ENCODE measurements at regions not wholly inside any gene's neighbourhood (a gene's known extent, or its start where the extent isn't known, plus 50 kb on each side); places are given as distances from the start of the nearest gene placed in this dataset.

DNA sequence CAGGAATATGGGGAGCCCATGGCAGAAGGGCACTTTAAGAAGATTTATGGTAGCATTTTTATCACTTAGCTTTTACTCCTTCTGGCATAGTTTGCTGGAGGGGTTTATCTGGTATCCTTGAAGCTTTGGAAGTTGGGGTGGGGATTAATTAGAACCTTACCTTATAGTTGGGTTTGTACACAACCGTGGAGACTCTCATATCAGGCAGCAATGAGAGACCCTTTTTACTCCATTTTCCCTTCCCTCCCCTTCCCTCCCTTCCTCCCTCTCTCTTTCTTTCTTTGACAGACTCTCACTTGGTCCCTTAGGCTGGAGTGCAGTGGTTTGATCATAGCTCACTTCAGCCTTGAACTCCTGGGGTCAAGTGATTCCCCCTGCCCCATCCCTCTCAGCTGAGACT lies 465.8 kb upstream of the PODXL start:
- intact Hi-C loops (cut with DNase I), result loop anchor here (5.0 kb wide), 2 partner anchors 45 to 75 kb away; no protein-coding TSS in a partner anchor
- H3K9me3 ChIP-seq, result no peaks in the 10 kb centered on the region
- no peaks in the 10 kb centered on the region for H3K27me3 ChIP-seq
- no peak overlapping the region for H3K27ac ChIP-seq
- no peak overlapping the region for H3K4me3 ChIP-seq
- DNase-seq (ENCODE audit: low spot score in 2 of 2), result no peak
- H3K36me3 ChIP-seq, result no peaks in the 10 kb centered on the region
- H3K4me1 ChIP-seq, result peaks cover 0 to 6% of the 10 kb centered on the region in 2 donors
- TF ChIP-seq, protein P1, sequence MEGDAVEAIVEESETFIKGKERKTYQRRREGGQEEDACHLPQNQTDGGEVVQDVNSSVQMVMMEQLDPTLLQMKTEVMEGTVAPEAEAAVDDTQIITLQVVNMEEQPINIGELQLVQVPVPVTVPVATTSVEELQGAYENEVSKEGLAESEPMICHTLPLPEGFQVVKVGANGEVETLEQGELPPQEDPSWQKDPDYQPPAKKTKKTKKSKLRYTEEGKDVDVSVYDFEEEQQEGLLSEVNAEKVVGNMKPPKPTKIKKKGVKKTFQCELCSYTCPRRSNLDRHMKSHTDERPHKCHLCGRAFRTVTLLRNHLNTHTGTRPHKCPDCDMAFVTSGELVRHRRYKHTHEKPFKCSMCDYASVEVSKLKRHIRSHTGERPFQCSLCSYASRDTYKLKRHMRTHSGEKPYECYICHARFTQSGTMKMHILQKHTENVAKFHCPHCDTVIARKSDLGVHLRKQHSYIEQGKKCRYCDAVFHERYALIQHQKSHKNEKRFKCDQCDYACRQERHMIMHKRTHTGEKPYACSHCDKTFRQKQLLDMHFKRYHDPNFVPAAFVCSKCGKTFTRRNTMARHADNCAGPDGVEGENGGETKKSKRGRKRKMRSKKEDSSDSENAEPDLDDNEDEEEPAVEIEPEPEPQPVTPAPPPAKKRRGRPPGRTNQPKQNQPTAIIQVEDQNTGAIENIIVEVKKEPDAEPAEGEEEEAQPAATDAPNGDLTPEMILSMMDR (IDR thresholded peaks at IDR 0.05), result no peak

DNA sequence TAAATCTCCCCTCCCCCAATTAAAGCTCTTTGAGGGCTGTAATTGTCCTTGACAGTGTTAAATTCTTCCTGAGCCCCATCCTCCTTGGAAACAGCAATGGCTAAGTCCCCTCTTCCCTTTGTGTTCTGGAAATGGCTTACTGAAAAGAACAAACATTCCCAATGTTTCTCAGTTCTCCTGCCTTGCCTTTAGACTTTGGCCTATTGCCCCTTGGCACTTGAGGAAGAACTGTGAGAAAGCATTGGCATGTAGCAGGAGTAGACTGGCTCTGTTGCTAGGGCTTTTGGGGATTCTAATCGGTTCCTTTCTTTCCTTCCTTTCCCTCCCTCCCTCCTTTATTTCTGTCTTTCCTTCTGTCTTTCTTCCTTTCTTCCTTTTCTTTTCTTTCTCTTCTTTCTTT lies 463.3 kb upstream of the PODXL start:
- peaks cover 0 to 5% of the 10 kb centered on the region in 2 donors for H3K9me3 ChIP-seq
- H3K36me3 ChIP-seq, result no peaks in the 10 kb centered on the region
- no peak overlapping the region for H3K4me3 ChIP-seq
- TF ChIP-seq, protein P1 (IDR thresholded peaks at IDR 0.05), result no peak
- peak overlapping the region; percentile 12 to 54 for H3K27ac ChIP-seq
- intact Hi-C loops (cut with DNase I), result loop anchor here (5.0 kb wide), 2 partner anchors 48 to 72 kb away; no protein-coding TSS in a partner anchor
- DNase-seq (ENCODE audit: low spot score in 2 of 2), result no peak
- H3K4me1 ChIP-seq, result peaks cover 0 to 6% of the 10 kb centered on the region in 2 donors
- no peaks in the 10 kb centered on the region for H3K27me3 ChIP-seq

DNA sequence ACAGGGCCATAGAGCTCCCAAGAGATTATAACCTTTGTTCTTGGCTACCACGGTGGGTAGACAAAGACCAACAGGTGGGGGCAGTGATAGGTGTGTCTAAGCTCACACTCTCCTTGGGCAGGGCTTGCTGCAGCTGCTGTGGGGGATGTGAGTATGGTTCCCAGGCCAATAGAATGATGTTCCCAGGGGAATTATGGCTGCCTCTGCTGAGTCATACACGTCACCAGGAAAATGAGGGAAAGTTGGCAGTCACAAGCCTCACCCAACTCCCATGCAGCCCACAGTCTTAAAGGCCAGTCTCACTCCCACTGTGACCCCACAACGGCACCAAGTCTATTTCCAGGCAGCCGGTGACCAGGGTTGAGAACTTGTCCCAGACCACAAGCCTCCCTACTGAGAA lies 453.4 kb upstream of the PODXL start:
- H3K27me3 ChIP-seq, result no peaks in the 10 kb centered on the region
- no peaks in the 10 kb centered on the region for H3K4me1 ChIP-seq
- intact Hi-C loops (cut with DNase I), result no loop called here
- DNase-seq (ENCODE audit: low spot score in 2 of 2), result no peak
- H3K9me3 ChIP-seq, result peaks cover 0 to 21% of the 10 kb centered on the region in 2 donors
- H3K36me3 ChIP-seq, result no peaks in the 10 kb centered on the region
- H3K4me3 ChIP-seq, result no peak overlapping the region
- TF ChIP-seq, protein P1 (IDR thresholded peaks at IDR 0.05), result no peak
- no peak overlapping the region for H3K27ac ChIP-seq

DNA sequence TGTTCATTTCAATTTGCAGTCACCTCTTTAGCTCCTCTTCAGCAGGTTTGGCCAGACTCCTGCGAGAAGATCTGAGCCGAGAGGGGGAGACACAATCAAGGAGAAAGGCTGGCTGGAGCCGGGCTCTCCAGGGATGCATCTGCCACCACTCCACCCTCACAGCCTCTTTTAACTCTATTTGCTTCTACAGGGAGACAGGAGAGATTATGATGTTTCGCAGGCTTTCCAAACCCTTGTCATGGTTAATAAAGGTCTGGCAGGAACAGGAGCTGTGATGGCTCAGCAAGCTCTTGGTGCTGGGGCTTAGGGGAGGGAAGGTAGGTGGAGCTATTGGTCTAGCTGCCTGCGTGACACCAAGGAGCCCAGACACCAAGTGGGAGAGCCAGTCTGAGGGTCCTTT lies 448.1 kb upstream of the PODXL start:
- intact Hi-C loops (cut with DNase I), result no loop called here
- H3K4me1 ChIP-seq, result no peaks in the 10 kb centered on the region
- H3K4me3 ChIP-seq, result no peak overlapping the region
- no peak overlapping the region for H3K27ac ChIP-seq
- TF ChIP-seq, protein P1 (IDR thresholded peaks at IDR 0.05), result peak in 1 of 3 experiments; percentile 28
- no peak for DNase-seq (ENCODE audit: low spot score in 2 of 2)
- no peaks in the 10 kb centered on the region for H3K36me3 ChIP-seq
- H3K9me3 ChIP-seq, result peaks cover 0 to 5% of the 10 kb centered on the region in 2 donors
- H3K27me3 ChIP-seq, result no peaks in the 10 kb centered on the region

DNA sequence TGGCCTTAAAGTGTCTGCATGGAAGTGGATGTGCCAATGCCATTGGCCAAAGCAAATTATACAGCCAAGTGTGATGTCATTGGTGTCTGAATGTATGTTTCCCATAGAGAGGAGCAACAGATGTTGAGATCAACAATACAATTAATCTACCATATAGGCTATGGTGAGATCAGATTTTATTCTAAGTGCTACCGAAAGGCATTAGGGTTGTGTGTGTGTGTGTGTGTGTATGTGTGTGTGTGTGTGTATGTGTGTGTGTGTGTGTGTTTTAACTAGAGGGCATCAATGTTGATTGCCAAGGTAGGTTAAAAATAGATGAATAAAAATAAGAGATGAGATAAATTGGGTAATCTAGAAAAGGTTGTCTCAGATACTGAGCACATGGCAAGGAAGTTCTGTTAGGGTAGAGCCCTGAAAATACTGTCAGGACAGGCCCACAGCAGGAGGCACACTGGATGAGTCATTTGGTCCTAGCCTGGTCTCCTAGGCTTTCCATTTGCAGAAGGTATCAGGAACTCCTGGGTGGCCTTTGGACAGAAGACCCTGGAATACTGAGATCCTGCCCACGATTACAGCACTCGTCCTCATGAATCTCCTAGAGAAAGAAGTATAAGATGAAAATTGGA lies 446.0 kb upstream of the PODXL start:
- Histone ChIP-seq H3K27me3 (no peaks in the 10 kb centered on the region), H3K9me3 (no peaks in the 10 kb centered on the region), H3K4me3 (no peak overlapping the region), H3K4me1 (no peaks in the 10 kb centered on the region), H3K27ac (no peak overlapping the region), H3K36me3 (no peaks in the 10 kb centered on the region)
- no peak for DNase-seq (ENCODE audit: low spot score in 2 of 2)
- intact Hi-C loops (cut with DNase I), result no loop called here
- TF ChIP-seq, protein P1 (IDR thresholded peaks at IDR 0.05), result no peak
